ENCODE measurements at regions not wholly inside any gene's neighbourhood (a gene's known extent, or its start where the extent isn't known, plus 50 kb on each side); places are given as distances from the start of the nearest gene placed in this dataset.

GRCh38 chr14:59017285-59017965, 171.0 kb upstream of the DAAM1 start:
- TF ChIP-seq POLR2AphosphoS5 (IDR thresholded peaks at IDR 0.05; ENCODE audit: insufficient read depth, low read depth, low read length) (no peak), CTCF (IDR thresholded peaks at IDR 0.05; ENCODE audit: extremely low read depth in 1 of 2, insufficient read depth in 1 of 2, low read depth in 1 of 2, low read length in 2 of 2) (no peak), MAX (IDR thresholded peaks at IDR 0.05; ENCODE audit: insufficient read depth, insufficient read length) (no peak), POLR2A (IDR thresholded peaks at IDR 0.05; ENCODE audit: low read depth, low read length) (no peak), MYC (IDR thresholded peaks at IDR 0.05; ENCODE audit: low read depth, low read length) (no peak), EZH2 (IDR thresholded peaks at IDR 0.05; ENCODE audit: borderline replicate concordance, low read depth, low read length, severe bottlenecking) (no peak), FOS (IDR thresholded peaks at IDR 0.05; ENCODE audit: borderline replicate concordance, insufficient read depth, low read length) (no peak)
